ENCODE measurements at regions not wholly inside any gene's neighbourhood (a gene's known extent, or its start where the extent isn't known, plus 50 kb on each side); places are given as distances from the start of the nearest gene placed in this dataset.

DNA sequence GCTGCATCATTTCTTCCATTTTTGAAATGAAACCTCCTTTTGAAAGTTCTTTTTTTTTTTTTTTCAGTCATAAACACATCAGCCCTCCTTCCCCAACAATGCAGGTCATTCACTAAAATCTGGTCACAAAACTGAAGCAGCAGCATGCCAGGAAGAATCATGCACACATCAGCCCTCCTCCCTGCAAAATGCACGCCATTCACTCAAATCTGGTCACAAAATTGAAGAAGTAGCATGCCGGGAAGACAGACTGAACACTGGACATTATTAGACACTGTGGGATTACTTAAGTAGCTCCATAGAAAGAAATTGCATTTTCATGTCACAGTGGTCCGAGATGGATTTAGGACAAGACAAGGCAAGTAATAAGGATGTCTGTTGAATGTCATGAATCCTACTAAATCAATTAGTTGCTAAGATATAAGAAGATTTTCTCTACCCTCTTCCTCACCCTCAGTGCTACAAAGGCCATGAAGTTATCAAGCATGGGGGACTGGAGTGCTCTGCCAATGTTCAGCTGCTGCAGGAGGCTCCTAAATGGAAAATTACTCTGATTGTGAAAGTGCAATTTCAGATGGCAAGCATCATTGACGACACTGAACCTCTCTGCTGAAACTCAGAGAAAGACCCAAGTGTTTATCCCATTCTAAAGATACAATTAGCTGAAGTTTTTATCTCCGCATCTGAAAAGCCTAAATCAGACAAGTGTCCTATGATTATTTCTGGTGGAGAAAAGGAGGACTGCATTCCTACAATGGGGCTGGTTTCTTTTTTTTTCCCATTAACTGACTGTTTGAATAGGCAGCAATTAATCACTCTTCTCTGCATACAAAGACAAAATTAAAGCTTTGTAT lies 913.2 kb downstream of the DIAPH3 start:
- H3K9me3 ChIP-seq (ENCODE audit: control insufficient read depth, low read depth, low read length), result no peaks in the 10 kb centered on the region
- H3K9ac ChIP-seq (ENCODE audit: extremely low read depth, insufficient read length, low read length), result no peak overlapping the region
- no peak for DNase-seq

More for the DNA sequence above, 913.2 kb downstream of the DIAPH3 start:
- Histone ChIP-seq H3K23me2 (ENCODE audit: insufficient read length, low read depth, low read length, poor library complexity, severe bottlenecking) (no peaks in the 10 kb centered on the region), H4K91ac (ENCODE audit: insufficient read length, low read depth, low read length) (no peak overlapping the region), H3K23ac (ENCODE audit: insufficient read length, low read depth, low read length) (no peak overlapping the region), H3K56ac (ENCODE audit: insufficient read length, low read depth, low read length) (no peak overlapping the region), H3K14ac (ENCODE audit: insufficient read depth, low read length) (no peak overlapping the region), H3K4me1 (ENCODE audit: insufficient read depth, low read length) (no peaks in the 10 kb centered on the region), H3T11ph (ENCODE audit: low read length) (no peak overlapping the region), H2AK5ac (ENCODE audit: insufficient read length, low read length) (no peak overlapping the region), H3K27me3 (ENCODE audit: insufficient read depth, low read length) (no peaks in the 10 kb centered on the region), H4K20me1 (ENCODE audit: control insufficient read depth, insufficient read depth, insufficient read length) (no peaks in the 10 kb centered on the region), H2BK20ac (ENCODE audit: low read depth, low read length, poor library complexity, severe bottlenecking) (no peak overlapping the region), H3K4me2 (ENCODE audit: insufficient read depth, insufficient read length, low read length) (no peak overlapping the region), H2BK5ac (ENCODE audit: insufficient read length, low read length) (no peak overlapping the region), H3K27ac (ENCODE audit: insufficient read length, low read depth, low read length) (no peak overlapping the region), H4K8ac (replicated peaks; ENCODE audit: insufficient read length, low read depth, low read length) (no peak overlapping the region), H2BK120ac (ENCODE audit: low read depth, low read length, poor library complexity, severe bottlenecking) (no peak overlapping the region), H3K79me1 (ENCODE audit: insufficient read depth, low read depth, low read length, poor library complexity, severe bottlenecking) (no peaks in the 10 kb centered on the region), H4K5ac (ENCODE audit: insufficient read length, low read depth, low read length) (no peak overlapping the region), H3K79me2 (ENCODE audit: insufficient read depth, low read length) (no peaks in the 10 kb centered on the region), H2AFZ (ENCODE audit: low read length) (no peak overlapping the region), H2BK15ac (ENCODE audit: low read depth, low read length) (no peak overlapping the region), H3K4ac (ENCODE audit: low read depth, low read length) (no peak overlapping the region), H3K18ac (ENCODE audit: insufficient read length, low read depth, low read length) (no peak overlapping the region), H2BK12ac (ENCODE audit: insufficient read length, low read depth, low read length) (no peak overlapping the region)
- Mint-ChIP-seq H3K9me3 (no peaks in the 10 kb centered on the region), H3K4me1 (peaks cover 0 to 3% of the 10 kb centered on the region in 2 experiments; a peak in 2 of 4 replicates), H3K36me3 (ENCODE audit: insufficient read depth in 1 of 3, low read depth in 3 of 3) (no peaks in the 10 kb centered on the region), H3K27ac (no peak overlapping the region), H3K27me3 (ENCODE audit: low read depth) (no peaks in the 10 kb centered on the region), H3K4me3 (no peak overlapping the region)
- no CpG with 5 or more reads among the region's 5 CpGs for WGBS (ENCODE audit: extremely low coverage, insufficient read length, low lambda C conversion rate)
- TF ChIP-seq, protein P1, sequence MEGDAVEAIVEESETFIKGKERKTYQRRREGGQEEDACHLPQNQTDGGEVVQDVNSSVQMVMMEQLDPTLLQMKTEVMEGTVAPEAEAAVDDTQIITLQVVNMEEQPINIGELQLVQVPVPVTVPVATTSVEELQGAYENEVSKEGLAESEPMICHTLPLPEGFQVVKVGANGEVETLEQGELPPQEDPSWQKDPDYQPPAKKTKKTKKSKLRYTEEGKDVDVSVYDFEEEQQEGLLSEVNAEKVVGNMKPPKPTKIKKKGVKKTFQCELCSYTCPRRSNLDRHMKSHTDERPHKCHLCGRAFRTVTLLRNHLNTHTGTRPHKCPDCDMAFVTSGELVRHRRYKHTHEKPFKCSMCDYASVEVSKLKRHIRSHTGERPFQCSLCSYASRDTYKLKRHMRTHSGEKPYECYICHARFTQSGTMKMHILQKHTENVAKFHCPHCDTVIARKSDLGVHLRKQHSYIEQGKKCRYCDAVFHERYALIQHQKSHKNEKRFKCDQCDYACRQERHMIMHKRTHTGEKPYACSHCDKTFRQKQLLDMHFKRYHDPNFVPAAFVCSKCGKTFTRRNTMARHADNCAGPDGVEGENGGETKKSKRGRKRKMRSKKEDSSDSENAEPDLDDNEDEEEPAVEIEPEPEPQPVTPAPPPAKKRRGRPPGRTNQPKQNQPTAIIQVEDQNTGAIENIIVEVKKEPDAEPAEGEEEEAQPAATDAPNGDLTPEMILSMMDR (conservative IDR thresholded peaks at IDR 0.05), result no peak
